ENCODE measurements at regions not wholly inside any gene's neighbourhood (a gene's known extent, or its start where the extent isn't known, plus 50 kb on each side); places are given as distances from the start of the nearest gene placed in this dataset.

DNA sequence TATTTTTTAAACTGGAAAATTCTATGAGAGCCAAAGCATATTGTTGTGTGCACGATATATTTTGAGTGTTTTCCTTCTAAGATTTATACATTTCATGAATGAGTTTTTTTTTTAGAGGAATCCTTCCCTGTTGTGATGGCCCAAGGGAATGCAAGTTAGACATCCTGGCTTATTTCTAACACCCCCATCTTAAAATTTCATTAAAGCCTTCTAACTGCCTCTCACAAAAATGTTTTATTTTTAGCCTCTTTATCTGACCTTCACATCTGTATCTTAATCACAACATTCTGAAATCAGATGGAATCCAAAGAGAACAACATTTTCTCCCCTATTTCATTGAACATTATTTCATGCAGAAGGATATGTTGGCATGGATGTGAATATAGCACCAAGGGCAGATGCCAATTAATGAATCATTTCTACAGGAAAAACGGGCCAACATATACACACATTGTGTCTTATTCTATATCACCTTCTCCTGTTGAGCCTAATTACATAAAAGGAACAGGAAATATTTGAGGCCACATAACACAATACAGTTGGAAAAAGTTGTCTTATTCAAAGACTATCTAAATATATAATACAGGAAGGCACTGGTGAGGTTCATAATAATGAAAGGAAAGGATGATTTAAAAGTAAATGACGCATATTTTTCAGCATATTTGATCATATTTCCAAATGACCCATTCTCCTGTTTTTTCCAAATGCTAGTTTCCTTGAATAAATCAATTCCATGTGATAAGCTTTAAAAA is 455.5 kb downstream of the TTLL7 start:
- Histone ChIP-seq H3K4me3 (ENCODE audit: low read length) (no peak overlapping the region), H3K4me1 (ENCODE audit: insufficient read depth, low read length) (no peaks in the 10 kb centered on the region), H3K36me3 (ENCODE audit: insufficient read depth, low read length) (no peaks in the 10 kb centered on the region), H3K27me3 (ENCODE audit: control insufficient read depth in 1 of 2, insufficient read depth in 2 of 2, low read length in 2 of 2) (no peaks in the 10 kb centered on the region), H3K27ac (ENCODE audit: low read depth in 1 of 2, low read length in 2 of 2) (no peak overlapping the region), H3K9me3 (ENCODE audit: control insufficient read depth in 1 of 2, insufficient read depth in 1 of 2, low read length in 2 of 2) (no peaks in the 10 kb centered on the region)
- ChIA-PET CTCF (no interaction called here), POLR2A (no interaction called here)
- no peaks in the 10 kb centered on the region for H3K27me3 Mint-ChIP-seq
- H3K9me3 Mint-ChIP-seq: no peaks in the 10 kb centered on the region
- DNase-seq (no peak), ATAC-seq (ENCODE audit: poor library complexity) (no peak)
- intact Hi-C loops (cut with DNase I, micrococcal nuclease): no loop called here
- no peaks in the 10 kb centered on the region for H3K4me1 Mint-ChIP-seq (ENCODE audit: low read depth)
- H3K36me3 Mint-ChIP-seq (ENCODE audit: low read depth): no peaks in the 10 kb centered on the region
- no peak overlapping the region for H3K27ac Mint-ChIP-seq
- TF ChIP-seq, protein P1, sequence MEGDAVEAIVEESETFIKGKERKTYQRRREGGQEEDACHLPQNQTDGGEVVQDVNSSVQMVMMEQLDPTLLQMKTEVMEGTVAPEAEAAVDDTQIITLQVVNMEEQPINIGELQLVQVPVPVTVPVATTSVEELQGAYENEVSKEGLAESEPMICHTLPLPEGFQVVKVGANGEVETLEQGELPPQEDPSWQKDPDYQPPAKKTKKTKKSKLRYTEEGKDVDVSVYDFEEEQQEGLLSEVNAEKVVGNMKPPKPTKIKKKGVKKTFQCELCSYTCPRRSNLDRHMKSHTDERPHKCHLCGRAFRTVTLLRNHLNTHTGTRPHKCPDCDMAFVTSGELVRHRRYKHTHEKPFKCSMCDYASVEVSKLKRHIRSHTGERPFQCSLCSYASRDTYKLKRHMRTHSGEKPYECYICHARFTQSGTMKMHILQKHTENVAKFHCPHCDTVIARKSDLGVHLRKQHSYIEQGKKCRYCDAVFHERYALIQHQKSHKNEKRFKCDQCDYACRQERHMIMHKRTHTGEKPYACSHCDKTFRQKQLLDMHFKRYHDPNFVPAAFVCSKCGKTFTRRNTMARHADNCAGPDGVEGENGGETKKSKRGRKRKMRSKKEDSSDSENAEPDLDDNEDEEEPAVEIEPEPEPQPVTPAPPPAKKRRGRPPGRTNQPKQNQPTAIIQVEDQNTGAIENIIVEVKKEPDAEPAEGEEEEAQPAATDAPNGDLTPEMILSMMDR (IDR thresholded peaks at IDR 0.05): no peak
- no peak overlapping the region for H3K4me3 Mint-ChIP-seq

DNA sequence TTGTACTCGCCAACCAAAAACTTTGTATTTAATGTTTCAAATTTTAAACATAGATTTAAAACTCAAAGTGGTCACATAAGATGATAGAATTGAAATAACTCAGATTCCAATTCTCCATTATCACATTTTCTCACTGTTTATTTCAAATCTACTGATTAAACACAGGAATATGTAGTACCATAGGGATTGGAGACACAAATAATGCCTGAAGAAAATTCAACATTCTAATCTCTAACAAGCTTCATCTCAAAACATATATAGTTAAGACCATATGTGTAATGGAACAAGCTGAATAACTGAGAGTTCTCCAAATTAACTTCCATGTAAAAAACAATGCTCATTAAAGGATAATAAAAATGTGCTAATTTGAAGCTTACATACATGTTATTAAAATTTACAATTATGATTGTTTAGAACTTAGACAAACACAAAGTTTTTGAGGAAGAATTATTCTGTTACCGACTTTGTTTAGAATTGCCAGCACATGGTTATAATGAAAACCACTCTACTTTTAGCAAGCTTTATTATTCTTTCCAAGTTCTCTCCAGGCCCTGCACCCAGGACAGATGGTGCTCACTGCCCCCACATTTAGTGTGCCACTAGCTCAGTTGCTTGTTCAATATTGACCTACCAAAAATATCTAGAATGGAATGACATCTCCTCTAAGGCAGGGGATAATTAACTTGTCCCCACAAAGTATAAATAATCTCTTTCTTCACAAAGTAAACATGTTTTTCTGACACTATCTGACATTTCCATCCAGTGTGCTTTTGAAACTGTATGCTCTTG is 467.2 kb downstream of the TTLL7 start:
- no peaks in the 10 kb centered on the region for H3K9me3 ChIP-seq (ENCODE audit: control insufficient read depth in 1 of 2, insufficient read depth in 1 of 2, low read length in 2 of 2)
- no peaks in the 10 kb centered on the region for H3K27me3 ChIP-seq (ENCODE audit: control insufficient read depth in 1 of 2, insufficient read depth in 2 of 2, low read length in 2 of 2)
- Mint-ChIP-seq H3K4me3 (no peak overlapping the region), H3K27me3 (no peaks in the 10 kb centered on the region), H3K9me3 (peaks cover 4% of the 10 kb centered on the region), H3K4me1 (ENCODE audit: low read depth) (no peaks in the 10 kb centered on the region), H3K27ac (no peak overlapping the region), H3K36me3 (ENCODE audit: low read depth) (no peaks in the 10 kb centered on the region)
- no peak overlapping the region for H3K27ac ChIP-seq (ENCODE audit: low read depth in 1 of 2, low read length in 2 of 2)
- H3K4me1 ChIP-seq (ENCODE audit: insufficient read depth, low read length): no peaks in the 10 kb centered on the region
- POLR2A ChIA-PET: interaction anchor here (0.6 to 2.4 kb wide), 3 partner anchors 24 to 173 kb away, joined by 3 to 8 read pairs (median 3); no protein-coding TSS in a partner anchor
- CTCF ChIA-PET: no interaction called here
- DNase-seq (no peak), ATAC-seq (ENCODE audit: poor library complexity) (no peak)
- TF ChIP-seq, protein P1 (IDR thresholded peaks at IDR 0.05): no peak
- intact Hi-C loops (cut with DNase I, micrococcal nuclease): no loop called here
- H3K36me3 ChIP-seq (ENCODE audit: insufficient read depth, low read length): no peaks in the 10 kb centered on the region
- H3K4me3 ChIP-seq (ENCODE audit: low read length): no peak overlapping the region

DNA sequence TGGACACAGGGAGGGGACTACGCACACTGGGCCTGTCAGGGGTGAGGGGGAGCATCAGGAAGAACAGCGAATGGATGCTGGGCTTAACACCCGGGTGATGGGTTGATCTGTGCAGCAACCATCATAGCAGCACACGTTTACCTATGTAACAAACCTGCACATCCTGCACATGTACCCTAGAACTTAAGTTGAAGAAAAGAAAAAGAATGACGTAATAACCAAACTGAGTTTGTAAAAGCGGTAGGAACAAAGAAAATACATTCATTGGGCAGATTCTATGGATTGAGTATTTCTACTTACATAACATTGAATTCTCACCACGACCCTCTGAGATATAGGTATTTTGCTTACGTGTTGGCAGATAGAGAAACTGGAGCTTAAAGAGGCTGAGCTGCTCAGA is 468.4 kb downstream of the TTLL7 start:
- POLR2A ChIA-PET: no interaction called here
- Mint-ChIP-seq H3K27me3 (no peaks in the 10 kb centered on the region), H3K4me1 (ENCODE audit: low read depth) (no peaks in the 10 kb centered on the region), H3K36me3 (ENCODE audit: low read depth) (no peaks in the 10 kb centered on the region), H3K27ac (no peak overlapping the region), H3K4me3 (no peak overlapping the region), H3K9me3 (peaks cover 4% of the 10 kb centered on the region)
- H3K27ac ChIP-seq (ENCODE audit: low read depth in 1 of 2, low read length in 2 of 2): no peak overlapping the region
- no peaks in the 10 kb centered on the region for H3K9me3 ChIP-seq (ENCODE audit: control insufficient read depth in 1 of 2, insufficient read depth in 1 of 2, low read length in 2 of 2)
- TF ChIP-seq, protein P1 (IDR thresholded peaks at IDR 0.05): no peak
- no peaks in the 10 kb centered on the region for H3K4me1 ChIP-seq (ENCODE audit: insufficient read depth, low read length)
- intact Hi-C loops (cut with DNase I, micrococcal nuclease): no loop called here
- CTCF ChIA-PET: interaction anchor here (0.6 kb wide), 1 partner anchor 8 kb away, joined by 3 read pairs; no protein-coding TSS in a partner anchor
- ATAC-seq (ENCODE audit: poor library complexity): no peak
- no peaks in the 10 kb centered on the region for H3K36me3 ChIP-seq (ENCODE audit: insufficient read depth, low read length)
- H3K4me3 ChIP-seq (ENCODE audit: low read length): no peak overlapping the region
- no peaks in the 10 kb centered on the region for H3K27me3 ChIP-seq (ENCODE audit: control insufficient read depth in 1 of 2, insufficient read depth in 2 of 2, low read length in 2 of 2)
- DNase-seq: no peak
